WTC11 (cell line): ENCODE measurements at regions not wholly inside any gene's neighbourhood (a gene's known extent, or its start where the extent isn't known, plus 50 kb on each side); places are given as distances from the start of the nearest gene placed in this dataset.

Experiments
- ATAC-seq: fragments of 200-7000 bp; cut with Tn5 transposase; 2 replicates; pipeline ENCODE4 v1.10.0; 2021; ENCODE audit warnings: mild to moderate bottlenecking, moderate library complexity
- CTCF ChIA-PET: fragments of 300-600 bp; sonication (Branson Sonifier 250); formaldehyde crosslinking; loops from one replicate; lab custom pipeline; 2021; ENCODE audit warnings: antibody characterized with exemption; lab: Charles Lee
- POLR2A ChIA-PET: fragments of 350-600 bp; sonication (Branson Sonifier 250); formaldehyde crosslinking; loops from one replicate; lab custom pipeline; 2021; ENCODE audit warnings: antibody characterized with exemption; lab: Charles Lee
- DNase-seq: peaks from one replicate; pipeline ENCODE4 v3.0.0; 2021; ENCODE audit warnings: low spot score
- H3K27ac Mint-ChIP-seq: 2 replicates; pipeline ENCODE4 v1.8.0; 2021; ENCODE audit warnings: mixed read lengths
- H3K27me3 Mint-ChIP-seq: 2 replicates; pipeline ENCODE4 v1.8.0; 2021; ENCODE audit warnings: low read depth, mild to moderate bottlenecking, moderate library complexity, mixed read lengths
- H3K36me3 Mint-ChIP-seq: 2 replicates; pipeline ENCODE4 v1.8.0; 2021; ENCODE audit warnings: mixed read lengths
- H3K4me1 Mint-ChIP-seq: 2 replicates; pipeline ENCODE4 v1.8.0; 2022; ENCODE audit warnings: mixed read lengths
- H3K4me3 Mint-ChIP-seq: 2 replicates; pipeline ENCODE4 v1.8.0; 2021; ENCODE audit warnings: mild to moderate bottlenecking, moderate library complexity, mixed read lengths
- H3K9me3 Mint-ChIP-seq: 2 replicates; pipeline ENCODE4 v1.8.0; 2021; ENCODE audit warnings: mixed read lengths
- CREB1 ChIP-seq: sonication (generic); formaldehyde crosslinking; IDR thresholded peaks from 2 replicates; pipeline ENCODE4 v1.8.0; 2023; ENCODE audit warnings: mild to moderate bottlenecking, missing genetic modification reagents
- EMX1 ChIP-seq: fragments of 250-450 bp; sonication (Bioruptor Pico); IDR thresholded peaks from 2 replicates; pipeline ENCODE4 v1.8.0; 2021; ENCODE audit warnings: mild to moderate bottlenecking
- ESRRA ChIP-seq: sonication (generic); formaldehyde crosslinking; IDR thresholded peaks from 2 replicates; pipeline ENCODE4 v1.8.1; 2022; ENCODE audit warnings: mild to moderate bottlenecking, missing genetic modification reagents, borderline replicate concordance
- GABPB1 ChIP-seq: sonication (generic); formaldehyde crosslinking; IDR thresholded peaks from 2 replicates; pipeline ENCODE4 v1.8.1; 2023; ENCODE audit warnings: mild to moderate bottlenecking, missing genetic modification reagents
- OVOL2 ChIP-seq: fragments of 250-450 bp; sonication (Bioruptor Pico); IDR thresholded peaks from 2 replicates; pipeline ENCODE4 v1.9.0; 2021; ENCODE audit warnings: mild to moderate bottlenecking, borderline replicate concordance
- ZNF232 ChIP-seq: sonication (generic); formaldehyde crosslinking; IDR thresholded peaks from 2 replicates; pipeline ENCODE4 v1.8.0; 2022; ENCODE audit warnings: mild to moderate bottlenecking, missing genetic modification reagents
- ZNF263 ChIP-seq: sonication (generic); formaldehyde crosslinking; IDR thresholded peaks from 2 replicates; pipeline ENCODE4 v1.8.1; 2022; ENCODE audit warnings: low read depth, mild to moderate bottlenecking, moderate library complexity, missing genetic modification reagents
- ZNF671 ChIP-seq: fragments of 250-450 bp; sonication (Bioruptor Pico); IDR thresholded peaks from 2 replicates; pipeline ENCODE4 v1.8.0; 2021; ENCODE audit warnings: mild to moderate bottlenecking
- TF ChIP-seq, protein P1 (sequence below): fragments of 250-450 bp; sonication (Bioruptor Pico); IDR thresholded peaks from 2 replicates; pipeline ENCODE4 v2.1.2; 2022; ENCODE audit warnings: mild to moderate bottlenecking, moderate library complexity
- TF ChIP-seq, protein P2 (sequence below): sonication (generic); formaldehyde crosslinking; IDR thresholded peaks from 2 replicates; pipeline ENCODE4 v1.8.1; 2022; ENCODE audit warnings: mild to moderate bottlenecking, moderate library complexity, missing genetic modification reagents
- TF ChIP-seq, protein P3 (sequence below): sonication (generic); formaldehyde crosslinking; IDR thresholded peaks from 2 replicates; pipeline ENCODE4 v1.8.1; 2023; ENCODE audit warnings: mild to moderate bottlenecking, moderate library complexity, missing genetic modification reagents
- TF ChIP-seq, protein P4 (sequence below): sonication (generic); formaldehyde crosslinking; IDR thresholded peaks from 2 replicates; pipeline ENCODE4 v1.8.0; 2022; ENCODE audit warnings: mild to moderate bottlenecking, missing genetic modification reagents
- TF ChIP-seq, protein P5 (sequence below): fragments of 250-450 bp; sonication (Bioruptor Pico); IDR thresholded peaks from 2 replicates; pipeline ENCODE4 v1.8.0; 2021; ENCODE audit warnings: mild to moderate bottlenecking
- TF ChIP-seq, protein P6 (sequence below): sonication (generic); formaldehyde crosslinking; conservative IDR thresholded peaks from 2 replicates; pipeline ENCODE4 v1.8.1; 2022; ENCODE audit warnings: mild to moderate bottlenecking, missing genetic modification reagents
- TF ChIP-seq, protein P7 (sequence below): sonication (generic); formaldehyde crosslinking; IDR thresholded peaks from 2 replicates; pipeline ENCODE4 v1.8.0; 2022; ENCODE audit warnings: missing genetic modification reagents
- TF ChIP-seq, protein P8 (sequence below): sonication (generic); formaldehyde crosslinking; IDR thresholded peaks from 2 replicates; pipeline ENCODE4 v1.8.1; 2023; ENCODE audit warnings: mild to moderate bottlenecking, missing genetic modification reagents, borderline replicate concordance
- TF ChIP-seq, protein P9 (sequence below): sonication (generic); formaldehyde crosslinking; IDR thresholded peaks from 2 replicates; pipeline ENCODE4 v1.8.1; 2022; ENCODE audit warnings: low read depth, missing genetic modification reagents, borderline replicate concordance

DNA sequence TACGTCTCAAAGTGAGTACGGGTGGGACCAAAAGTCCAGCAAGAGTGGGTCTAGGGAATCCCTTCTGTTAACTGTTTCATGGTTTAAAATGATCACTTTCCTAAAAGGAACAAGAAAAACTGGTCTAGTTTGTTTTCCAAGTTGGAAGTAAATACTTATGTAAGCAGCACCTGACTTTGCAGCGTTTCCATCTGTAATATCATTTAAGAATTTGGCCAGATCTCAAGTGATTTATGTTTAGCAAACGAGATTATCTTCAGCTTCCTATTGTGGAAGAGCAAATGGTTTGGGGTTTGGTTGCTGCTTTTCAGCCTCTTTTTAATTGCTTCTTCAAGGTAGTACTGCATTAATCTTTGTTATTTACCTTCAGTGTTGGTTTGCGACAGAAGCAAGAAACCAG, 50.4 kb downstream of the FHIP1A start:
- Mint-ChIP-seq H3K9me3 (no peaks in the 10 kb centered on the region), H3K36me3 (no peaks in the 10 kb centered on the region), H3K4me3 (no peak overlapping the region), H3K27me3 (no peaks in the 10 kb centered on the region), H3K4me1 (peaks cover 74% of the 10 kb centered on the region), H3K27ac (peak overlapping the region; percentile 25; the same call in 1 of the 2 replicates)
- ChIA-PET CTCF (interaction anchor here (0.9 kb wide), 1 partner anchor 16 kb away, joined by 3 read pairs; no protein-coding TSS in a partner anchor), POLR2A (no interaction called here)
- DNase-seq: no peak
- ATAC-seq: no peak
- TF ChIP-seq, protein P1, sequence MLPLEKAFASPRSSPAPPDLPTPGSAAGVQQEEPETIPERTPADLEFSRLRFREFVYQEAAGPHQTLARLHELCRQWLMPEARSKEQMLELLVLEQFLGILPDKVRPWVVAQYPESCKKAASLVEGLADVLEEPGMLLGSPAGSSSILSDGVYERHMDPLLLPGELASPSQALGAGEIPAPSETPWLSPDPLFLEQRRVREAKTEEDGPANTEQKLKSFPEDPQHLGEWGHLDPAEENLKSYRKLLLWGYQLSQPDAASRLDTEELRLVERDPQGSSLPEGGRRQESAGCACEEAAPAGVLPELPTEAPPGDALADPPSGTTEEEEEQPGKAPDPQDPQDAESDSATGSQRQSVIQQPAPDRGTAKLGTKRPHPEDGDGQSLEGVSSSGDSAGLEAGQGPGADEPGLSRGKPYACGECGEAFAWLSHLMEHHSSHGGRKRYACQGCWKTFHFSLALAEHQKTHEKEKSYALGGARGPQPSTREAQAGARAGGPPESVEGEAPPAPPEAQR (CRISPR knock-in tag): no peak
- TF ChIP-seq ESRRA (CRISPR knock-in tag): no peak
- TF ChIP-seq, protein P2, sequence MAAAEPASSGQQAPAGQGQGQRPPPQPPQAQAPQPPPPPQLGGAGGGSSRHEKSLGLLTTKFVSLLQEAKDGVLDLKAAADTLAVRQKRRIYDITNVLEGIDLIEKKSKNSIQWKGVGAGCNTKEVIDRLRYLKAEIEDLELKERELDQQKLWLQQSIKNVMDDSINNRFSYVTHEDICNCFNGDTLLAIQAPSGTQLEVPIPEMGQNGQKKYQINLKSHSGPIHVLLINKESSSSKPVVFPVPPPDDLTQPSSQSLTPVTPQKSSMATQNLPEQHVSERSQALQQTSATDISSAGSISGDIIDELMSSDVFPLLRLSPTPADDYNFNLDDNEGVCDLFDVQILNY (CRISPR knock-in tag): no peak
- TF ChIP-seq CREB1: no peak
- no peak for TF ChIP-seq ZNF232 (CRISPR knock-in tag)
- no peak for TF ChIP-seq GABPB1 (CRISPR knock-in tag)
- TF ChIP-seq, protein P3, sequence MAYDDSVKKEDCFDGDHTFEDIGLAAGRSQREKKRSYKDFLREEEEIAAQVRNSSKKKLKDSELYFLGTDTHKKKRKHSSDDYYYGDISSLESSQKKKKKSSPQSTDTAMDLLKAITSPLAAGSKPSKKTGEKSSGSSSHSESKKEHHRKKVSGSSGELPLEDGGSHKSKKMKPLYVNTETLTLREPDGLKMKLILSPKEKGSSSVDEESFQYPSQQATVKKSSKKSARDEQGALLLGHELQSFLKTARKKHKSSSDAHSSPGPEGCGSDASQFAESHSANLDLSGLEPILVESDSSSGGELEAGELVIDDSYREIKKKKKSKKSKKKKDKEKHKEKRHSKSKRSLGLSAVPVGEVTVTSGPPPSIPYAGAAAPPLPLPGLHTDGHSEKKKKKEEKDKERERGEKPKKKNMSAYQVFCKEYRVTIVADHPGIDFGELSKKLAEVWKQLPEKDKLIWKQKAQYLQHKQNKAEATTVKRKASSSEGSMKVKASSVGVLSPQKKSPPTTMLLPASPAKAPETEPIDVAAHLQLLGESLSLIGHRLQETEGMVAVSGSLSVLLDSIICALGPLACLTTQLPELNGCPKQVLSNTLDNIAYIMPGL (CRISPR knock-in tag): no peak
- TF ChIP-seq, protein P4, sequence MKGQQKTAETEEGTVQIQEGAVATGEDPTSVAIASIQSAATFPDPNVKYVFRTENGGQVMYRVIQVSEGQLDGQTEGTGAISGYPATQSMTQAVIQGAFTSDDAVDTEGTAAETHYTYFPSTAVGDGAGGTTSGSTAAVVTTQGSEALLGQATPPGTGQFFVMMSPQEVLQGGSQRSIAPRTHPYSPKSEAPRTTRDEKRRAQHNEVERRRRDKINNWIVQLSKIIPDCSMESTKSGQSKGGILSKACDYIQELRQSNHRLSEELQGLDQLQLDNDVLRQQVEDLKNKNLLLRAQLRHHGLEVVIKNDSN (CRISPR knock-in tag): no peak
- no peak for TF ChIP-seq OVOL2 (CRISPR knock-in tag)
- TF ChIP-seq, protein P5, sequence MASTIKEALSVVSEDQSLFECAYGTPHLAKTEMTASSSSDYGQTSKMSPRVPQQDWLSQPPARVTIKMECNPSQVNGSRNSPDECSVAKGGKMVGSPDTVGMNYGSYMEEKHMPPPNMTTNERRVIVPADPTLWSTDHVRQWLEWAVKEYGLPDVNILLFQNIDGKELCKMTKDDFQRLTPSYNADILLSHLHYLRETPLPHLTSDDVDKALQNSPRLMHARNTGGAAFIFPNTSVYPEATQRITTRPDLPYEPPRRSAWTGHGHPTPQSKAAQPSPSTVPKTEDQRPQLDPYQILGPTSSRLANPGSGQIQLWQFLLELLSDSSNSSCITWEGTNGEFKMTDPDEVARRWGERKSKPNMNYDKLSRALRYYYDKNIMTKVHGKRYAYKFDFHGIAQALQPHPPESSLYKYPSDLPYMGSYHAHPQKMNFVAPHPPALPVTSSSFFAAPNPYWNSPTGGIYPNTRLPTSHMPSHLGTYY (CRISPR knock-in tag): no peak
- TF ChIP-seq, protein P6, sequence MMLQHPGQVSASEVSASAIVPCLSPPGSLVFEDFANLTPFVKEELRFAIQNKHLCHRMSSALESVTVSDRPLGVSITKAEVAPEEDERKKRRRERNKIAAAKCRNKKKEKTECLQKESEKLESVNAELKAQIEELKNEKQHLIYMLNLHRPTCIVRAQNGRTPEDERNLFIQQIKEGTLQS: no peak

DNA sequence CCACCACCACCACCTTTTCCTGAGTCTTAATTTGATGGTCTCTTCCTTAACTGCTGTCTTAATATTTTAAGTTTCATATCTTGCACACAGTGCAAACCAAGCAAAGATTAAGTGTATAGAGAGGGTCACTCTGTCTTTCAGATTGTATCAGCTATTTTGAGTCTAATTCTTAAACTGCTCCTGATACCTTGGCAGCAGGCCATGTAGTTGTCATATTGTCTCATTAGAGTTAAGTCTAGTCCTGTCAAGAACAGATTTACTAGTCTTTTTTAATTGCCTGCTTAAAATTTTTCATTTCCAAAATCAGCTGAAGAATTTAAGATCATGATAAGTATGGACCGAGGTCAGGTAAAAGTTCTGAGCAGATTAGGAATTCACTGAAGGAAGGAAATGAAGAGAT, 51.5 kb downstream of the FHIP1A start:
- Mint-ChIP-seq H3K9me3 (no peaks in the 10 kb centered on the region), H3K27ac (peak overlapping the region; percentile 28)
- POLR2A ChIA-PET: no interaction called here
- TF ChIP-seq ZNF671: no peak
- TF ChIP-seq, protein P2 (CRISPR knock-in tag): no peak
- TF ChIP-seq ZNF263 (CRISPR knock-in tag): no peak
- TF ChIP-seq, protein P7, sequence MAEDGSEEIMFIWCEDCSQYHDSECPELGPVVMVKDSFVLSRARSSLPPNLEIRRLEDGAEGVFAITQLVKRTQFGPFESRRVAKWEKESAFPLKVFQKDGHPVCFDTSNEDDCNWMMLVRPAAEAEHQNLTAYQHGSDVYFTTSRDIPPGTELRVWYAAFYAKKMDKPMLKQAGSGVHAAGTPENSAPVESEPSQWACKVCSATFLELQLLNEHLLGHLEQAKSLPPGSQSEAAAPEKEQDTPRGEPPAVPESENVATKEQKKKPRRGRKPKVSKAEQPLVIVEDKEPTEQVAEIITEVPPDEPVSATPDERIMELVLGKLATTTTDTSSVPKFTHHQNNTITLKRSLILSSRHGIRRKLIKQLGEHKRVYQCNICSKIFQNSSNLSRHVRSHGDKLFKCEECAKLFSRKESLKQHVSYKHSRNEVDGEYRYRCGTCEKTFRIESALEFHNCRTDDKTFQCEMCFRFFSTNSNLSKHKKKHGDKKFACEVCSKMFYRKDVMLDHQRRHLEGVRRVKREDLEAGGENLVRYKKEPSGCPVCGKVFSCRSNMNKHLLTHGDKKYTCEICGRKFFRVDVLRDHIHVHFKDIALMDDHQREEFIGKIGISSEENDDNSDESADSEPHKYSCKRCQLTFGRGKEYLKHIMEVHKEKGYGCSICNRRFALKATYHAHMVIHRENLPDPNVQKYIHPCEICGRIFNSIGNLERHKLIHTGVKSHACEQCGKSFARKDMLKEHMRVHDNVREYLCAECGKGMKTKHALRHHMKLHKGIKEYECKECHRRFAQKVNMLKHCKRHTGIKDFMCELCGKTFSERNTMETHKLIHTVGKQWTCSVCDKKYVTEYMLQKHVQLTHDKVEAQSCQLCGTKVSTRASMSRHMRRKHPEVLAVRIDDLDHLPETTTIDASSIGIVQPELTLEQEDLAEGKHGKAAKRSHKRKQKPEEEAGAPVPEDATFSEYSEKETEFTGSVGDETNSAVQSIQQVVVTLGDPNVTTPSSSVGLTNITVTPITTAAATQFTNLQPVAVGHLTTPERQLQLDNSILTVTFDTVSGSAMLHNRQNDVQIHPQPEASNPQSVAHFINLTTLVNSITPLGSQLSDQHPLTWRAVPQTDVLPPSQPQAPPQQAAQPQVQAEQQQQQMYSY (CRISPR knock-in tag): no peak
- TF ChIP-seq, protein P8, sequence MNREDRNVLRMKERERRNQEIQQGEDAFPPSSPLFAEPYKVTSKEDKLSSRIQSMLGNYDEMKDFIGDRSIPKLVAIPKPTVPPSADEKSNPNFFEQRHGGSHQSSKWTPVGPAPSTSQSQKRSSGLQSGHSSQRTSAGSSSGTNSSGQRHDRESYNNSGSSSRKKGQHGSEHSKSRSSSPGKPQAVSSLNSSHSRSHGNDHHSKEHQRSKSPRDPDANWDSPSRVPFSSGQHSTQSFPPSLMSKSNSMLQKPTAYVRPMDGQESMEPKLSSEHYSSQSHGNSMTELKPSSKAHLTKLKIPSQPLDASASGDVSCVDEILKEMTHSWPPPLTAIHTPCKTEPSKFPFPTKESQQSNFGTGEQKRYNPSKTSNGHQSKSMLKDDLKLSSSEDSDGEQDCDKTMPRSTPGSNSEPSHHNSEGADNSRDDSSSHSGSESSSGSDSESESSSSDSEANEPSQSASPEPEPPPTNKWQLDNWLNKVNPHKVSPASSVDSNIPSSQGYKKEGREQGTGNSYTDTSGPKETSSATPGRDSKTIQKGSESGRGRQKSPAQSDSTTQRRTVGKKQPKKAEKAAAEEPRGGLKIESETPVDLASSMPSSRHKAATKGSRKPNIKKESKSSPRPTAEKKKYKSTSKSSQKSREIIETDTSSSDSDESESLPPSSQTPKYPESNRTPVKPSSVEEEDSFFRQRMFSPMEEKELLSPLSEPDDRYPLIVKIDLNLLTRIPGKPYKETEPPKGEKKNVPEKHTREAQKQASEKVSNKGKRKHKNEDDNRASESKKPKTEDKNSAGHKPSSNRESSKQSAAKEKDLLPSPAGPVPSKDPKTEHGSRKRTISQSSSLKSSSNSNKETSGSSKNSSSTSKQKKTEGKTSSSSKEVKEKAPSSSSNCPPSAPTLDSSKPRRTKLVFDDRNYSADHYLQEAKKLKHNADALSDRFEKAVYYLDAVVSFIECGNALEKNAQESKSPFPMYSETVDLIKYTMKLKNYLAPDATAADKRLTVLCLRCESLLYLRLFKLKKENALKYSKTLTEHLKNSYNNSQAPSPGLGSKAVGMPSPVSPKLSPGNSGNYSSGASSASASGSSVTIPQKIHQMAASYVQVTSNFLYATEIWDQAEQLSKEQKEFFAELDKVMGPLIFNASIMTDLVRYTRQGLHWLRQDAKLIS (CRISPR knock-in tag): no peak
- TF ChIP-seq, protein P9, sequence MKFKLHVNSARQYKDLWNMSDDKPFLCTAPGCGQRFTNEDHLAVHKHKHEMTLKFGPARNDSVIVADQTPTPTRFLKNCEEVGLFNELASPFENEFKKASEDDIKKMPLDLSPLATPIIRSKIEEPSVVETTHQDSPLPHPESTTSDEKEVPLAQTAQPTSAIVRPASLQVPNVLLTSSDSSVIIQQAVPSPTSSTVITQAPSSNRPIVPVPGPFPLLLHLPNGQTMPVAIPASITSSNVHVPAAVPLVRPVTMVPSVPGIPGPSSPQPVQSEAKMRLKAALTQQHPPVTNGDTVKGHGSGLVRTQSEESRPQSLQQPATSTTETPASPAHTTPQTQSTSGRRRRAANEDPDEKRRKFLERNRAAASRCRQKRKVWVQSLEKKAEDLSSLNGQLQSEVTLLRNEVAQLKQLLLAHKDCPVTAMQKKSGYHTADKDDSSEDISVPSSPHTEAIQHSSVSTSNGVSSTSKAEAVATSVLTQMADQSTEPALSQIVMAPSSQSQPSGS (CRISPR knock-in tag): no peak
- TF ChIP-seq, protein P6: no peak
- TF ChIP-seq EMX1 (CRISPR knock-in tag): no peak
- TF ChIP-seq OVOL2 (CRISPR knock-in tag): no peak
- TF ChIP-seq, all 79 proteins: peak for 0
- Mint-ChIP-seq H3K36me3 (peaks cover 5% of the 10 kb centered on the region), H3K4me1 (peaks cover 66% of the 10 kb centered on the region), H3K4me3 (no peak overlapping the region), H3K27me3 (no peaks in the 10 kb centered on the region)
- no peak for ATAC-seq
- CTCF ChIA-PET: interaction anchor here (0.9 kb wide), 1 partner anchor 17 kb away, joined by 3 read pairs; no protein-coding TSS in a partner anchor
- no peak for DNase-seq
